GM12891 (cell line): ENCODE measurements at regions not wholly inside any gene's neighbourhood (a gene's known extent, or its start where the extent isn't known, plus 50 kb on each side); places are given as distances from the start of the nearest gene placed in this dataset.

Source experiments
- DNase-seq: peaks from one replicate; pipeline ENCODE4 v3.0.0; 2011; ENCODE audit warnings: low spot score; ENCODE audit not compliant: insufficient read length
- FAIRE-seq: peaks from 2 replicates; lab custom pipeline; 2011; peaks lifted over from hg19 to GRCh38; lab: Jason Lieb, UNC
- PAX5 ChIP-seq: IDR thresholded peaks from 2 replicates; pipeline ENCODE4 v1.6.1; 2011; ENCODE audit warnings: low read length, moderate library complexity, mild to moderate bottlenecking; ENCODE audit not compliant: insufficient read depth, severe bottlenecking
- POLR2A ChIP-seq: IDR thresholded peaks from 2 replicates; pipeline ENCODE4 v1.6.1; 2011; ENCODE audit warnings: low read depth, low read length, control low read depth
- POLR2AphosphoS5 ChIP-seq: IDR thresholded peaks from 2 replicates; pipeline ENCODE4 v1.6.1; 2011; ENCODE audit warnings: low read depth, low read length, control low read depth
- POU2F2 ChIP-seq: IDR thresholded peaks from 2 replicates; pipeline ENCODE4 v1.6.1; 2011; ENCODE audit warnings: low read depth, mild to moderate bottlenecking, control low read depth, low read length, moderate library complexity
- SPI1 ChIP-seq: IDR thresholded peaks from 2 replicates; pipeline ENCODE4 v1.6.1; 2011; ENCODE audit warnings: low read depth, low read length, control low read depth
- TAF1 ChIP-seq: IDR thresholded peaks from 2 replicates; pipeline ENCODE4 v1.6.1; 2011; ENCODE audit warnings: low read depth, low read length, control low read depth

- no peak for DNase-seq
- FAIRE-seq: peak; percentile 33
- TF ChIP-seq POLR2A (no peak), SPI1 (no peak), PAX5 (no peak), POU2F2 (no peak), POLR2AphosphoS5 (no peak), TAF1 (no peak)
Observed at GRCh38 chr5:122697191-122697590, 77.7 kb upstream of the SNX2 start.

GRCh38 chr5:122699201-122699600 is 75.7 kb upstream of the SNX2 start:
- TF ChIP-seq POLR2A: no peak
- TF ChIP-seq PAX5: no peak
- no peak for TF ChIP-seq POLR2AphosphoS5
- no peak for TF ChIP-seq TAF1
- TF ChIP-seq SPI1: no peak
- no peak for TF ChIP-seq POU2F2
- FAIRE-seq (peak; percentile 16), DNase-seq (no peak)

- TF ChIP-seq POLR2A (peak; percentile 59; the same call in 1 of the 2 replicates), POLR2AphosphoS5 (0 out of 2 replicates have a peak, but pooled peaks have one; percentile 42), POU2F2 (peak; percentile 87), TAF1 (0 out of 2 replicates have a peak, but pooled peaks have one; percentile 17), PAX5 (no peak), SPI1 (no peak)
- DNase-seq: no peak
- peak; percentile 95 for FAIRE-seq
Observed at GRCh38 chr5:122701640-122702523, 73.0 kb upstream of the SNX2 start.

GRCh38 chr5:122702524-122702875 is 72.4 kb upstream of the SNX2 start:
- TF ChIP-seq PAX5 (no peak), SPI1 (0 out of 2 replicates have a peak, but pooled peaks have one; percentile 13)
- no peak for DNase-seq
- no peak for FAIRE-seq

- FAIRE-seq (no peak), DNase-seq (no peak)
- TF ChIP-seq SPI1: no peak
- TF ChIP-seq POU2F2: no peak
- TF ChIP-seq TAF1: no peak
- no peak for TF ChIP-seq PAX5
- TF ChIP-seq POLR2A: no peak
- no peak for TF ChIP-seq POLR2AphosphoS5
Observed at GRCh38 chr5:122703203-122703602, 71.7 kb upstream of the SNX2 start.

GRCh38 chr5:122704247-122705036 is 70.4 kb upstream of the SNX2 start:
- TF ChIP-seq POLR2A (no peak), POU2F2 (no peak), SPI1 (no peak), TAF1 (no peak), POLR2AphosphoS5 (no peak), PAX5 (no peak)
- no peak for FAIRE-seq
- no peak for DNase-seq

GRCh38 chr5:122705851-122706250 is 69.0 kb upstream of the SNX2 start:
- TF ChIP-seq POLR2A (no peak), PAX5 (no peak), POU2F2 (no peak)
- FAIRE-seq (no peak), DNase-seq (no peak)

GRCh38 chr5:122707796-122708195 is 67.1 kb upstream of the SNX2 start:
- no peak for TF ChIP-seq PAX5
- no peak for TF ChIP-seq POU2F2
- no peak for TF ChIP-seq TAF1
- no peak for TF ChIP-seq POLR2A
- TF ChIP-seq POLR2AphosphoS5: no peak
- TF ChIP-seq SPI1: no peak
- DNase-seq (no peak), FAIRE-seq (no peak)

- TF ChIP-seq SPI1 (no peak), TAF1 (no peak), PAX5 (no peak), POLR2AphosphoS5 (no peak)
- FAIRE-seq (no peak), DNase-seq (no peak)
Observed at GRCh38 chr5:122713041-122713440, 61.8 kb upstream of the SNX2 start.
